ENCODE measurements at regions not wholly inside any gene's neighbourhood (a gene's known extent, or its start where the extent isn't known, plus 50 kb on each side); places are given as distances from the start of the nearest gene placed in this dataset.

DNA sequence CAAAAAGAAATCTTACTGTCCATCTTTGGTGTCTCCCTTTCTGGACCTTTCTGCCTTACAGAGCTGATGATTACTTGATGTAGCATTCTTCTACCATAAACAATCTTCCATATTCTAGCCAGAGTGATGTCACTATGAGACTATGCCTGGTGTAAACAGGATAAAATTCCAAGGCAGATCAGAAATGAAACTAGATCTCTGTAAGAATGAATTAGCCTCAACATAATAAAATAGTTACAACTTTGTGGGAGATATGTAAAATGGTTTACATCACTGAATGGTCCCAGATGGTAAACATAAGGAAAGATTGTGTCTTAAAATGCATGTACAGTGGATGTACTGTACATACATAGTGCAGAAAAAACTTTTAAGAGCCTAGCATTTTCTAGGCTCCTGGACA is 112.3 kb upstream of the ZNF521 start:
- no peaks in the 10 kb centered on the region for H3K4me1 ChIP-seq (ENCODE audit: control insufficient read depth in 1 of 2, insufficient read depth in 2 of 2, low read length in 2 of 2)
- H3K9ac ChIP-seq (ENCODE audit: low read length), result no peak overlapping the region
- ChIA-PET POLR2A (no interaction called here), RAD21 (ENCODE audit: low non-redundant PET in 1 of 2, low total read pairs in 2 of 2, uncharacterized antibody in 2 of 2, unreplicated experiment in 2 of 2) (no interaction called here), CTCF (no interaction called here)
- H3K27me3 ChIP-seq (ENCODE audit: insufficient read depth, low read length), result no peaks in the 10 kb centered on the region
- intact Hi-C loops (cut with micrococcal nuclease), result no loop called here
- ATAC-seq (no peak), DNase-seq (ENCODE audit: low read depth, low spot score) (no peak)
- no peaks in the 10 kb centered on the region for H3K36me3 ChIP-seq (ENCODE audit: control insufficient read depth in 1 of 2, insufficient read depth in 2 of 2, low read length in 2 of 2)
- no TSS peak for BruUV-seq (replicated peaks)
- H3K4me2 ChIP-seq (ENCODE audit: low read length), result no peak overlapping the region
- no peaks in the 10 kb centered on the region for H4K20me1 ChIP-seq (ENCODE audit: insufficient read depth)
- H3K9me2 ChIP-seq (ENCODE audit: insufficient read depth), result no peaks in the 10 kb centered on the region
- H3K4me3 ChIP-seq (replicated peaks in 1 of 2; ENCODE audit: low read depth in 1 of 2, low read length in 2 of 2), result no peak overlapping the region
- peaks cover 0 to 5% of the 10 kb centered on the region in 2 experiments; a peak in 1 of 4 replicates for H3K9me3 ChIP-seq (ENCODE audit: control insufficient read depth in 1 of 2, insufficient read depth in 1 of 2, low read depth in 1 of 2, low read length in 2 of 2)
- H3K27ac ChIP-seq (ENCODE audit: low read depth, low read length), result no peak overlapping the region
- TF ChIP-seq POLR2AphosphoS5 (IDR thresholded peaks at IDR 0.05; ENCODE audit: low read depth, low read length) (no peak), ZNF274 (IDR thresholded peaks at IDR 0.05; ENCODE audit: low read depth, low read length) (no peak), FOSL1 (IDR thresholded peaks at IDR 0.05; ENCODE audit: low read depth) (no peak), SP1 (IDR thresholded peaks at IDR 0.05; ENCODE audit: low read depth) (no peak), POLR2A (IDR thresholded peaks at IDR 0.05; ENCODE audit: borderline replicate concordance, extremely low read depth, insufficient read depth, insufficient read length) (no peak), SRF (IDR thresholded peaks at IDR 0.05; ENCODE audit: low read depth) (no peak)
- TF ChIP-seq, protein P1, sequence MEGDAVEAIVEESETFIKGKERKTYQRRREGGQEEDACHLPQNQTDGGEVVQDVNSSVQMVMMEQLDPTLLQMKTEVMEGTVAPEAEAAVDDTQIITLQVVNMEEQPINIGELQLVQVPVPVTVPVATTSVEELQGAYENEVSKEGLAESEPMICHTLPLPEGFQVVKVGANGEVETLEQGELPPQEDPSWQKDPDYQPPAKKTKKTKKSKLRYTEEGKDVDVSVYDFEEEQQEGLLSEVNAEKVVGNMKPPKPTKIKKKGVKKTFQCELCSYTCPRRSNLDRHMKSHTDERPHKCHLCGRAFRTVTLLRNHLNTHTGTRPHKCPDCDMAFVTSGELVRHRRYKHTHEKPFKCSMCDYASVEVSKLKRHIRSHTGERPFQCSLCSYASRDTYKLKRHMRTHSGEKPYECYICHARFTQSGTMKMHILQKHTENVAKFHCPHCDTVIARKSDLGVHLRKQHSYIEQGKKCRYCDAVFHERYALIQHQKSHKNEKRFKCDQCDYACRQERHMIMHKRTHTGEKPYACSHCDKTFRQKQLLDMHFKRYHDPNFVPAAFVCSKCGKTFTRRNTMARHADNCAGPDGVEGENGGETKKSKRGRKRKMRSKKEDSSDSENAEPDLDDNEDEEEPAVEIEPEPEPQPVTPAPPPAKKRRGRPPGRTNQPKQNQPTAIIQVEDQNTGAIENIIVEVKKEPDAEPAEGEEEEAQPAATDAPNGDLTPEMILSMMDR (IDR thresholded peaks at IDR 0.05 in 2 of 3, conservative IDR thresholded peaks at IDR 0.05 in 1 of 3; ENCODE audit: borderline replicate concordance in 1 of 3, insufficient read depth in 1 of 3, low read depth in 2 of 3, low read length in 2 of 3), result no peak
- no peaks in the 10 kb centered on the region for H3K79me2 ChIP-seq (ENCODE audit: insufficient read depth, low read length)
- H2AFZ ChIP-seq (ENCODE audit: low read depth, low read length, poor library complexity, severe bottlenecking), result no peak overlapping the region

DNA sequence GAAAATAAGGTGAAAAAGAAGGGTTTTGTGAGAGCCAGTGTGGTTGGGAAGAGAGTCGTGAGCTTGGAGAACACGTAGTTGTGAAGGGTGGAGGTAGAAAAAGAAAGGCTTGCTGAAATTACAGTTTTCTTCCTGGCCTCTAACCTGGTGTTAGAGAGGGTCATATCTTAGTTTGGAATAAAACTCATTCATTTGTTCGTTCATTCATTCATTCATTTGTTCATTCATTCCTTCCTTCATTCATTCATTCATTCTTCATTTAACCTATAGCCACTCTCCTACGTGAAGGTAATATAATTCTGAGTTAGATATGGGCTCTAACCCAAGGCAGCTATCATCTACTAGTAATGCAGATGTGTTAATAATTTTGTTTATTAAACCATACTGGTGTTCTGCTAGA is 111.8 kb upstream of the ZNF521 start:
- Histone ChIP-seq H3K36me3 (ENCODE audit: control insufficient read depth in 1 of 2, insufficient read depth in 2 of 2, low read length in 2 of 2) (no peaks in the 10 kb centered on the region), H3K9me3 (ENCODE audit: control insufficient read depth in 1 of 2, insufficient read depth in 1 of 2, low read depth in 1 of 2, low read length in 2 of 2) (peaks cover 0 to 5% of the 10 kb centered on the region in 2 experiments; a peak in 1 of 4 replicates), H3K4me2 (ENCODE audit: low read length) (no peak overlapping the region), H3K4me1 (ENCODE audit: control insufficient read depth in 1 of 2, insufficient read depth in 2 of 2, low read length in 2 of 2) (no peaks in the 10 kb centered on the region), H3K4me3 (replicated peaks in 1 of 2; ENCODE audit: low read depth in 1 of 2, low read length in 2 of 2) (no peak overlapping the region), H3K9ac (ENCODE audit: low read length) (no peak overlapping the region), H4K20me1 (ENCODE audit: insufficient read depth) (no peaks in the 10 kb centered on the region), H3K27me3 (ENCODE audit: insufficient read depth, low read length) (no peaks in the 10 kb centered on the region), H3K27ac (ENCODE audit: low read depth, low read length) (no peak overlapping the region), H3K79me2 (ENCODE audit: insufficient read depth, low read length) (no peaks in the 10 kb centered on the region), H2AFZ (ENCODE audit: low read depth, low read length, poor library complexity, severe bottlenecking) (no peak overlapping the region), H3K9me2 (ENCODE audit: insufficient read depth) (no peaks in the 10 kb centered on the region)
- POLR2A ChIA-PET, result no interaction called here
- RAD21 ChIA-PET (ENCODE audit: low non-redundant PET in 1 of 2, low total read pairs in 2 of 2, uncharacterized antibody in 2 of 2, unreplicated experiment in 2 of 2), result no interaction called here
- TF ChIP-seq JUND (IDR thresholded peaks at IDR 0.05) (no peak), RAD21 (IDR thresholded peaks at IDR 0.05; ENCODE audit: low read depth) (no peak), EZH2phosphoT487 (IDR thresholded peaks at IDR 0.05; ENCODE audit: borderline replicate concordance) (no peak), CEBPB (IDR thresholded peaks at IDR 0.05; ENCODE audit: low read depth) (no peak), EGR1 (IDR thresholded peaks at IDR 0.05; ENCODE audit: low read depth) (no peak), ELF1 (IDR thresholded peaks at IDR 0.05; ENCODE audit: borderline replicate concordance, low read depth) (no peak), ZFX (IDR thresholded peaks at IDR 0.05) (no peak), YY1 (IDR thresholded peaks at IDR 0.05; ENCODE audit: extremely low read depth, insufficient replicate concordance, low read depth, low read length) (no peak), CBX3 (IDR thresholded peaks at IDR 0.05; ENCODE audit: low read depth) (no peak)
- TF ChIP-seq, protein P1 (IDR thresholded peaks at IDR 0.05 in 2 of 3, conservative IDR thresholded peaks at IDR 0.05 in 1 of 3; ENCODE audit: borderline replicate concordance in 1 of 3, insufficient read depth in 1 of 3, low read depth in 2 of 3, low read length in 2 of 3), result no peak
- no peak for DNase-seq (ENCODE audit: low read depth, low spot score)
- no peak for ATAC-seq
- no TSS peak for BruUV-seq (replicated peaks)
- CTCF ChIA-PET, result no interaction called here
- intact Hi-C loops (cut with micrococcal nuclease), result no loop called here

All from HCT116 (cell line).